Endothelial cell of umbilical vein (primary cell): ENCODE measurements at regions not wholly inside any gene's neighbourhood (a gene's known extent, or its start where the extent isn't known, plus 50 kb on each side); places are given as distances from the start of the nearest gene placed in this dataset.

Source experiments
- BruUV-seq: library from RNA; stranded (reverse); fragments of 400-500 nt; replicated peaks from 2 replicates; lab custom pipeline; 2021; lab: Mats Ljungman, UMichigan
- CTCF ChIA-PET: fragments of 300-600, 350-600 bp; sonication (Branson Sonifier 250); formaldehyde crosslinking; loops from one replicate; lab custom pipeline; 2021; ENCODE audit warnings: antibody characterized with exemption, inconsistent platforms; lab: Charles Lee
- POLR2A ChIA-PET: fragments of 300-600, 350-600 bp; sonication (Branson Sonifier 250); formaldehyde crosslinking; loops from one replicate; lab custom pipeline; 2021; ENCODE audit warnings: antibody characterized with exemption, inconsistent platforms; lab: Charles Lee
- DNase-seq: peaks from one replicate; pipeline ENCODE4 v3.0.0-alpha.2; 2011; ENCODE audit warnings: low read depth, low spot score
- FAIRE-seq: peaks from 2 replicates; lab custom pipeline; 2011; peaks lifted over from hg19 to GRCh38; lab: Jason Lieb, UNC
- H2AFZ ChIP-seq: 2 replicates; pipeline ENCODE4 v1.6.0; 2012; ENCODE audit warnings: low read depth, low read length, control low read depth, inconsistent platforms
- H3K27ac ChIP-seq: 2 replicates; pipeline ENCODE4 v1.5.1; 2011; ENCODE audit warnings: low read depth, mild to moderate bottlenecking, control low read depth, low read length, moderate library complexity; ENCODE audit not compliant: insufficient read depth
- H3K27me3 ChIP-seq, 2 experiments: 2 replicates each; pipeline versions ENCODE4 v1.6.0 to v1.6.1; 2011; ENCODE audit warnings: low read length in 2 of 2, mixed read lengths in 1 of 2; ENCODE audit not compliant: control insufficient read depth in 2 of 2, insufficient read depth in 2 of 2
- H3K36me3 ChIP-seq, 2 experiments: 2 replicates in 1 of 2; 3 replicates in 1 of 2; pipeline ENCODE4 v1.5.1; 2011; ENCODE audit warnings: low read length in 2 of 2, mild to moderate bottlenecking in 1 of 2, moderate library complexity in 1 of 2; ENCODE audit not compliant: control insufficient read depth in 2 of 2, insufficient read depth in 2 of 2; ENCODE audit errors: extremely low read depth in 1 of 2
- H3K4me1 ChIP-seq: 3 replicates; pipeline ENCODE4 v1.5.1; 2011; ENCODE audit warnings: mild to moderate bottlenecking, low read length; ENCODE audit not compliant: control insufficient read depth, insufficient read depth; ENCODE audit errors: extremely low read depth
- H3K4me2 ChIP-seq: 2 replicates; pipeline ENCODE4 v1.6.1; 2011; ENCODE audit warnings: low read length, control low read depth, mixed read lengths; ENCODE audit not compliant: insufficient read depth
- H3K4me3 ChIP-seq, 3 experiments: fragments of 200-600 bp in 1 of 3; sonication (generic), shearing (Covaris generic) in 1 of 3; replicated peaks in 1 of 3; 2 replicates each; pipeline ENCODE4 v1.5.1; 2011 to 2016; ENCODE audit warnings: control low read depth in 3 of 3, low read length in 3 of 3, mild to moderate bottlenecking in 2 of 3, inconsistent platforms in 1 of 3, low read depth in 1 of 3, moderate library complexity in 1 of 3; ENCODE audit not compliant: insufficient read depth in 1 of 3
- H3K79me2 ChIP-seq: 2 replicates; pipeline ENCODE4 v1.6.0; 2012; ENCODE audit warnings: low read length, inconsistent platforms; ENCODE audit not compliant: control insufficient read depth, insufficient read depth
- H3K9ac ChIP-seq: replicated peaks from 2 replicates; pipeline ENCODE3; 2011; ENCODE audit warnings: low read length, control low read depth; ENCODE audit not compliant: insufficient read depth; ENCODE audit errors: extremely low read depth
- H3K9me1 ChIP-seq: replicated peaks from 3 replicates; pipeline ENCODE4 v1.6.0; 2011; ENCODE audit warnings: mild to moderate bottlenecking, low read length; ENCODE audit not compliant: control insufficient read depth, insufficient read depth; ENCODE audit errors: extremely low read depth
- H3K9me3 ChIP-seq: replicated peaks from 2 replicates; pipeline ENCODE4 v1.5.1; 2012; ENCODE audit warnings: low read length, inconsistent platforms; ENCODE audit not compliant: control insufficient read depth, insufficient read depth
- H4K20me1 ChIP-seq: replicated peaks from 2 replicates; pipeline ENCODE3; 2011; ENCODE audit warnings: mild to moderate bottlenecking, low read length; ENCODE audit not compliant: control insufficient read depth, insufficient read depth; ENCODE audit errors: extremely low read depth
- EZH2 ChIP-seq: IDR thresholded peaks from 2 replicates; pipeline ENCODE4 v1.6.1; 2012; ENCODE audit warnings: borderline replicate concordance, low read depth, mild to moderate bottlenecking, moderate library complexity, low read length, inconsistent platforms; ENCODE audit not compliant: severe bottlenecking
- FOS ChIP-seq: IDR thresholded peaks from 2 replicates; pipeline ENCODE4 v1.6.1; 2011; ENCODE audit warnings: mild to moderate bottlenecking, low read length, moderate library complexity, borderline replicate concordance; ENCODE audit not compliant: insufficient read depth
- GATA2 ChIP-seq: IDR thresholded peaks from 2 replicates; pipeline ENCODE4 v1.7.0; 2011; ENCODE audit warnings: low read depth, mild to moderate bottlenecking, moderate library complexity, mixed read lengths, low read length; ENCODE audit not compliant: insufficient read length, insufficient read depth
- JUN ChIP-seq: IDR thresholded peaks from 2 replicates; pipeline ENCODE4 v1.6.1; 2011; ENCODE audit warnings: borderline replicate concordance, low read depth; ENCODE audit not compliant: insufficient read length, insufficient read depth
- MYC ChIP-seq: IDR thresholded peaks from one replicate; pipeline ENCODE4 v1.6.1; 2011; ENCODE audit warnings: mild to moderate bottlenecking, low read depth, low read length
- POLR2A ChIP-seq: IDR thresholded peaks from 2 replicates; pipeline ENCODE4 v1.6.1; 2012; ENCODE audit warnings: low read depth, mild to moderate bottlenecking, control low read depth, low read length
- POLR2AphosphoS5 ChIP-seq: IDR thresholded peaks from 2 replicates; pipeline ENCODE4 v1.6.1; 2012; ENCODE audit warnings: low read depth, mild to moderate bottlenecking, control low read depth, low read length, moderate library complexity; ENCODE audit not compliant: insufficient read depth
- dilution Hi-C: fragments of 300-500 bp; cut with MboI; formaldehyde crosslinking; loops from one replicate; pipeline ENCODE4 v1.15.0; 2019; ENCODE audit warnings: low sequenced_read_pairs; ENCODE audit not compliant: extremely low pct_ligation_motif_present
- intact Hi-C: fragments of 100-400 bp; cut with micrococcal nuclease; formaldehyde crosslinking; loops from one replicate; pipeline ENCODE4 v1.10.0; 2022
- TF ChIP-seq, protein P1 (sequence below): IDR thresholded peaks from 2 replicates; pipeline ENCODE4 v1.6.1; 2011; ENCODE audit not compliant: insufficient read depth, insufficient read length
- TF ChIP-seq, protein P2 (sequence below), 2 donors: IDR thresholded peaks; 1 replicate in 1 of 2; 2 replicates in 1 of 2; pipeline ENCODE4 v1.5.1; 2011; ENCODE audit warnings: low read length in 2 of 2, mild to moderate bottlenecking in 2 of 2, moderate library complexity in 2 of 2, control low read depth in 1 of 2, inconsistent platforms in 1 of 2, low read depth in 1 of 2; ENCODE audit not compliant: insufficient read depth in 1 of 2; ENCODE audit errors: extremely low read depth in 1 of 2

DNA sequence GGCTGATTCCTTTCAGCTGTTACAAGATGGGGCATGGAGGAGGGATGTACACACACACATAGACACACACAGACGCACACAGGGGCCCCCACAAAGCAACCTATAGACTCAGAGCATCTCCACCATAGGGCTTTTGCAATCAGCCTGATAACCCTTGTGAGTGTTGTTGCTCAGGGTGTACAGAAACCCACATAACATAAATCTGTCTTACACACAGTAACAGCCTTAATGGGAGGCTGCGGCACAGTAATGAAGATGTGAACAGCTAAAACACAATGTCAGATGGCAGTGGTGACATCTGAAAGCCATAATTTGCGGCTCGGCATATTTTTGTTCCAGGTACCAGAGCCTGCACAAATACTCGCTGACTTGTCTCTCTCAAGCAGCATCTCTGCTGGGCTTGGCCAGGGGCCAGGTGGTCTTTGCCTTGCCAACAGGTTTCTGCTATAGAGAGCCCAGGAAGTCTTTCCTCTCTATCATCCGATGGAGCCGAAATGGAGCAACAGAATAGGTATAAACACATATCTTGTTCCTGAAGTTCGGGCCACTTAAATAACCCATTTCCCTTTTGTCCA lies 357.2 kb upstream of the GATB start:
- H4K20me1 ChIP-seq, result no peaks in the 10 kb centered on the region
- no peaks in the 10 kb centered on the region for H3K79me2 ChIP-seq
- no peaks in the 10 kb centered on the region for H3K36me3 ChIP-seq
- no peak overlapping the region for H2AFZ ChIP-seq
- no peaks in the 10 kb centered on the region for H3K9me3 ChIP-seq
- ChIA-PET CTCF (no interaction called here), POLR2A (no interaction called here)
- peaks cover 11% of the 10 kb centered on the region for H3K4me1 ChIP-seq
- no peak for TF ChIP-seq POLR2A
- no peak for TF ChIP-seq GATA2
- TF ChIP-seq, protein P1, sequence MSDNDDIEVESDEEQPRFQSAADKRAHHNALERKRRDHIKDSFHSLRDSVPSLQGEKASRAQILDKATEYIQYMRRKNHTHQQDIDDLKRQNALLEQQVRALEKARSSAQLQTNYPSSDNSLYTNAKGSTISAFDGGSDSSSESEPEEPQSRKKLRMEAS, result no peak
- no peak for TF ChIP-seq JUN
- TF ChIP-seq MYC, result no peak
- TF ChIP-seq, protein P2, sequence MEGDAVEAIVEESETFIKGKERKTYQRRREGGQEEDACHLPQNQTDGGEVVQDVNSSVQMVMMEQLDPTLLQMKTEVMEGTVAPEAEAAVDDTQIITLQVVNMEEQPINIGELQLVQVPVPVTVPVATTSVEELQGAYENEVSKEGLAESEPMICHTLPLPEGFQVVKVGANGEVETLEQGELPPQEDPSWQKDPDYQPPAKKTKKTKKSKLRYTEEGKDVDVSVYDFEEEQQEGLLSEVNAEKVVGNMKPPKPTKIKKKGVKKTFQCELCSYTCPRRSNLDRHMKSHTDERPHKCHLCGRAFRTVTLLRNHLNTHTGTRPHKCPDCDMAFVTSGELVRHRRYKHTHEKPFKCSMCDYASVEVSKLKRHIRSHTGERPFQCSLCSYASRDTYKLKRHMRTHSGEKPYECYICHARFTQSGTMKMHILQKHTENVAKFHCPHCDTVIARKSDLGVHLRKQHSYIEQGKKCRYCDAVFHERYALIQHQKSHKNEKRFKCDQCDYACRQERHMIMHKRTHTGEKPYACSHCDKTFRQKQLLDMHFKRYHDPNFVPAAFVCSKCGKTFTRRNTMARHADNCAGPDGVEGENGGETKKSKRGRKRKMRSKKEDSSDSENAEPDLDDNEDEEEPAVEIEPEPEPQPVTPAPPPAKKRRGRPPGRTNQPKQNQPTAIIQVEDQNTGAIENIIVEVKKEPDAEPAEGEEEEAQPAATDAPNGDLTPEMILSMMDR (IDR thresholded peaks at IDR 0.05; ENCODE audit: extremely low read depth in 1 of 2, insufficient read depth in 1 of 2, low read depth in 1 of 2, low read length in 2 of 2), result no peak
- TF ChIP-seq FOS, result no peak
- no peak for TF ChIP-seq EZH2
- no peak for TF ChIP-seq POLR2AphosphoS5
- no peak overlapping the region for H3K4me2 ChIP-seq
- dilution Hi-C loops, result no loop called here
- H3K9me1 ChIP-seq, result no peaks in the 10 kb centered on the region
- DNase-seq (no peak), FAIRE-seq (no peak)
- intact Hi-C loops, result no loop called here
- no TSS peak for BruUV-seq
- H3K9ac ChIP-seq, result no peak overlapping the region
- H3K4me3 ChIP-seq, result no peak overlapping the region
- no peak overlapping the region for H3K27ac ChIP-seq
- H3K27me3 ChIP-seq, result peaks cover 3 to 4% of the 10 kb centered on the region in 2 experiments
